RCC 7860 (cell line): ENCODE measurements at regions not wholly inside any gene's neighbourhood (a gene's known extent, or its start where the extent isn't known, plus 50 kb on each side); places are given as distances from the start of the nearest gene placed in this dataset.

Experiments
- DNase-seq: peaks from one replicate; pipeline ENCODE4 v3.0.0-alpha.2; 2015; ENCODE audit warnings: low spot score
- FAIRE-seq: peaks from 2 replicates; lab custom pipeline; 2012; peaks lifted over from hg19 to GRCh38; lab: Jason Lieb, UNC

GRCh38 chr7:22565315-22565811 is 65.4 kb upstream of the STEAP1B start:
- peak; percentile 81 for DNase-seq
- FAIRE-seq, result peak; percentile 55

- peak; percentile 98 for DNase-seq
- peak; percentile 96 for FAIRE-seq
Observed at GRCh38 chr7:22564511-22565045, 64.6 kb upstream of the STEAP1B start.

- FAIRE-seq, result peak; percentile 57
- DNase-seq, result peak; percentile 72
Observed at GRCh38 chr7:22563621-22564241, 63.7 kb upstream of the STEAP1B start.

GRCh38 chr7:22563032-22563501 is 63.1 kb upstream of the STEAP1B start:
- no peak for FAIRE-seq
- DNase-seq, result peak; percentile 31

GRCh38 chr7:22561895-22562593 is 62.1 kb upstream of the STEAP1B start:
- FAIRE-seq (no peak), DNase-seq (peak; percentile 69)

GRCh38 chr7:22561321-22561811 is 61.4 kb upstream of the STEAP1B start:
- peak; percentile 98 for DNase-seq
- peak; percentile 94 for FAIRE-seq

- FAIRE-seq, result peak; percentile 78
- peak; percentile 81 for DNase-seq
Observed at GRCh38 chr7:22559829-22560489, 60.0 kb upstream of the STEAP1B start.

- no peak for DNase-seq
- no peak for FAIRE-seq
Observed at GRCh38 chr7:22557167-22557566, 57.2 kb upstream of the STEAP1B start.

- no peak for FAIRE-seq
- no peak for DNase-seq
Observed at GRCh38 chr7:22555476-22555875, 55.5 kb upstream of the STEAP1B start.

GRCh38 chr7:22554184-22554583 is 54.2 kb upstream of the STEAP1B start:
- FAIRE-seq (no peak), DNase-seq (no peak)

- FAIRE-seq (no peak), DNase-seq (no peak)
Observed at GRCh38 chr7:22551768-22552513, 52.0 kb upstream of the STEAP1B start.

- no peak for DNase-seq
- no peak for FAIRE-seq
Observed at GRCh38 chr7:22550514-22551030, 50.6 kb upstream of the STEAP1B start.

- DNase-seq (no peak), FAIRE-seq (no peak)
Observed at GRCh38 chr7:22549667-22550513, 49.9 kb upstream of the STEAP1B start.
